ENCODE measurements at regions not wholly inside any gene's neighbourhood (a gene's known extent, or its start where the extent isn't known, plus 50 kb on each side); places are given as distances from the start of the nearest gene placed in this dataset.
A peak's percentile ranks its signal among the peaks of the same experiment; 100 is the strongest.

- peak; percentile 11 for DNase-seq (ENCODE audit: low read depth)
- TF ChIP-seq CTCF (conservative IDR thresholded peaks at IDR 0.05; ENCODE audit: low read depth, low read length): no peak
- no peak overlapping the region for H3K4me3 ChIP-seq (ENCODE audit: low read depth, low read length)
These were observed 164.6 kb downstream of the SLC15A5 start for GRCh38 chr12:16112612-16113560.

- no peak for TF ChIP-seq CTCF (conservative IDR thresholded peaks at IDR 0.05; ENCODE audit: low read depth, low read length)
- no peak for DNase-seq (ENCODE audit: low read depth)
- no peak overlapping the region for H3K4me3 ChIP-seq (ENCODE audit: low read depth, low read length)
These were observed 165.4 kb downstream of the SLC15A5 start for GRCh38 chr12:16112130-16112529.

GRCh38 chr12:16110596-16110995, 166.9 kb downstream of the SLC15A5 start:
- H3K4me3 ChIP-seq (ENCODE audit: low read depth, low read length): no peak overlapping the region
- no peak for TF ChIP-seq CTCF (conservative IDR thresholded peaks at IDR 0.05; ENCODE audit: low read depth, low read length)
- DNase-seq (ENCODE audit: low read depth): no peak

- DNase-seq (ENCODE audit: low read depth): no peak
- TF ChIP-seq CTCF (conservative IDR thresholded peaks at IDR 0.05; ENCODE audit: low read depth, low read length): no peak
- no peak overlapping the region for H3K4me3 ChIP-seq (ENCODE audit: low read depth, low read length)
These were observed 173.6 kb downstream of the SLC15A5 start for GRCh38 chr12:16103851-16104250.

GRCh38 chr12:16100206-16100605, 177.3 kb downstream of the SLC15A5 start:
- H3K4me3 ChIP-seq (ENCODE audit: low read depth, low read length): no peak overlapping the region
- no peak for TF ChIP-seq CTCF (conservative IDR thresholded peaks at IDR 0.05; ENCODE audit: low read depth, low read length)
- DNase-seq (ENCODE audit: low read depth): no peak

- DNase-seq (ENCODE audit: low read depth): no peak
- no peak for TF ChIP-seq CTCF (conservative IDR thresholded peaks at IDR 0.05; ENCODE audit: low read depth, low read length)
- H3K4me3 ChIP-seq (ENCODE audit: low read depth, low read length): no peak overlapping the region
These were observed 181.1 kb downstream of the SLC15A5 start for GRCh38 chr12:16096273-16096849.

Data from choroid plexus epithelial cell (primary cell).